ENCODE measurements at regions not wholly inside any gene's neighbourhood (a gene's known extent, or its start where the extent isn't known, plus 50 kb on each side); places are given as distances from the start of the nearest gene placed in this dataset.

GRCh38 chr3:99487894-99488293, 150.5 kb upstream of the COL8A1 start:
- Histone ChIP-seq H3K36me3 (no peaks in the 10 kb centered on the region), H3K27ac (no peak overlapping the region), H3K4me3 (no peak overlapping the region), H3K27me3 (no peaks in the 10 kb centered on the region), H3K9me3 (peaks cover 0 to 30% (median 12%) of the 10 kb centered on the region in 4 donors), H3K4me1 (no peaks in the 10 kb centered on the region)
- WGBS, 5 donors = 48 to 76% (median 60%) methylated on average over 1 of the region's 1 CpG
- TF ChIP-seq POLR2A (IDR thresholded peaks at IDR 0.05) (no peak), EP300 (IDR thresholded peaks at IDR 0.05) (no peak), POLR2AphosphoS5 (IDR thresholded peaks at IDR 0.05) (no peak)
- TF ChIP-seq, protein P1, sequence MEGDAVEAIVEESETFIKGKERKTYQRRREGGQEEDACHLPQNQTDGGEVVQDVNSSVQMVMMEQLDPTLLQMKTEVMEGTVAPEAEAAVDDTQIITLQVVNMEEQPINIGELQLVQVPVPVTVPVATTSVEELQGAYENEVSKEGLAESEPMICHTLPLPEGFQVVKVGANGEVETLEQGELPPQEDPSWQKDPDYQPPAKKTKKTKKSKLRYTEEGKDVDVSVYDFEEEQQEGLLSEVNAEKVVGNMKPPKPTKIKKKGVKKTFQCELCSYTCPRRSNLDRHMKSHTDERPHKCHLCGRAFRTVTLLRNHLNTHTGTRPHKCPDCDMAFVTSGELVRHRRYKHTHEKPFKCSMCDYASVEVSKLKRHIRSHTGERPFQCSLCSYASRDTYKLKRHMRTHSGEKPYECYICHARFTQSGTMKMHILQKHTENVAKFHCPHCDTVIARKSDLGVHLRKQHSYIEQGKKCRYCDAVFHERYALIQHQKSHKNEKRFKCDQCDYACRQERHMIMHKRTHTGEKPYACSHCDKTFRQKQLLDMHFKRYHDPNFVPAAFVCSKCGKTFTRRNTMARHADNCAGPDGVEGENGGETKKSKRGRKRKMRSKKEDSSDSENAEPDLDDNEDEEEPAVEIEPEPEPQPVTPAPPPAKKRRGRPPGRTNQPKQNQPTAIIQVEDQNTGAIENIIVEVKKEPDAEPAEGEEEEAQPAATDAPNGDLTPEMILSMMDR (IDR thresholded peaks at IDR 0.05) = no peak
- DNase-seq = no peak
- intact Hi-C loops (cut with DNase I; ENCODE audit: low total_unique reads) = no loop called here

DNA sequence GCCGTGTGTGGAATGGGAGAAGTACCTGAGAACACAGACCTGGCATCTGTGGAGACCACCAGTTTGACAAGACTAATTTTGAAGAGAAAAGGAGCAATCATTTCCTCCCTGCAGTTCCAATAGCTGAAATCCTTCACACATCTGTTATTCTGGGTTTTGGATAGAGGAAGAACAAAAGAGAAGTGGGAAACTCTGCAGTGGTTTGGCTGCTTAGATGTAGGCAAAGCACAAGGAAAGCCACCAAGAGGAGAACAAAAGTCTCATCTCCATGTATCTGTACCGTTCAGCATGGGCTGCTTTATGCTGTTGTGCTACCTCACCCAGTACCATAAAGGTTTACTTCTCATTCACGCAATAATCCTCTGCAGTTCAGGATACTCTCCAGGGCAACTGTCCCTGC, 153.1 kb upstream of the COL8A1 start:
- Histone ChIP-seq H3K27me3 (no peaks in the 10 kb centered on the region), H3K27ac (no peak overlapping the region), H3K9me3 (peaks cover 0 to 30% (median 12%) of the 10 kb centered on the region in 4 donors), H3K4me1 (no peaks in the 10 kb centered on the region), H3K36me3 (no peaks in the 10 kb centered on the region), H3K4me3 (no peak overlapping the region)
- TF ChIP-seq EP300 (IDR thresholded peaks at IDR 0.05) (no peak), POLR2A (IDR thresholded peaks at IDR 0.05) (no peak), POLR2AphosphoS5 (IDR thresholded peaks at IDR 0.05) (no peak)
- TF ChIP-seq, protein P1 (IDR thresholded peaks at IDR 0.05) = no peak
- WGBS, 5 donors = 47 to 69% (median 61%) methylated on average over 3 of the region's 3 CpGs
- intact Hi-C loops (cut with DNase I; ENCODE audit: low total_unique reads) = no loop called here
- DNase-seq = no peak

- intact Hi-C loops (cut with DNase I; ENCODE audit: low total_unique reads) = no loop called here
- TF ChIP-seq EP300 (IDR thresholded peaks at IDR 0.05) (no peak), POLR2AphosphoS5 (IDR thresholded peaks at IDR 0.05) (no peak), POLR2A (IDR thresholded peaks at IDR 0.05) (no peak)
- TF ChIP-seq, protein P1 (IDR thresholded peaks at IDR 0.05) = no peak
- peaks cover 0 to 30% (median 12%) of the 10 kb centered on the region in 4 donors for H3K9me3 ChIP-seq
- DNase-seq = no peak
- H3K27ac ChIP-seq = no peak overlapping the region
- no peaks in the 10 kb centered on the region for H3K36me3 ChIP-seq
- H3K27me3 ChIP-seq = no peaks in the 10 kb centered on the region
- H3K4me1 ChIP-seq = no peaks in the 10 kb centered on the region
- no peak overlapping the region for H3K4me3 ChIP-seq
Observed at GRCh38 chr3:99484871-99485270, 153.5 kb upstream of the COL8A1 start.

GRCh38 chr3:99483841-99484240, 154.6 kb upstream of the COL8A1 start:
- TF ChIP-seq, protein P1 (IDR thresholded peaks at IDR 0.05) = no peak
- TF ChIP-seq POLR2AphosphoS5 (IDR thresholded peaks at IDR 0.05) (no peak), POLR2A (IDR thresholded peaks at IDR 0.05) (no peak), EP300 (IDR thresholded peaks at IDR 0.05) (no peak)
- no peaks in the 10 kb centered on the region for H3K27me3 ChIP-seq

More at GRCh38 chr3:99483841-99484240, 154.6 kb upstream of the COL8A1 start:
- peaks cover 0 to 26% (median 7%) of the 10 kb centered on the region in 4 donors for H3K9me3 ChIP-seq
- H3K36me3 ChIP-seq = no peaks in the 10 kb centered on the region
- H3K27ac ChIP-seq = no peak overlapping the region
- no peak overlapping the region for H3K4me3 ChIP-seq
- intact Hi-C loops (cut with DNase I; ENCODE audit: low total_unique reads) = no loop called here
- DNase-seq = no peak
- no peaks in the 10 kb centered on the region for H3K4me1 ChIP-seq

All from stomach (tissue), 8 donors.